GM23338 (cell line): ENCODE measurements at regions not wholly inside any gene's neighbourhood (a gene's known extent, or its start where the extent isn't known, plus 50 kb on each side); places are given as distances from the start of the nearest gene placed in this dataset.

ENCODE experiments used
- ATAC-seq: fragments of 200-7000 bp; cut with Tn5 transposase; 3 replicates; pipeline ENCODE4 v1.9.1; 2020
- DNase-seq: peaks from one replicate; pipeline ENCODE4 v3.0.0-alpha.2; 2015; ENCODE audit warnings: low spot score
- H2AFZ ChIP-seq: fragments of 200-600 bp; sonication (generic); 2 replicates; pipeline ENCODE4 v1.8.0; 2016; ENCODE audit warnings: antibody characterized with exemption, mild to moderate bottlenecking, moderate library complexity
- H3F3A ChIP-seq: fragments of 200-600 bp; sonication (generic); replicated peaks from 2 replicates; pipeline ENCODE4 v1.8.0; 2017; ENCODE audit warnings: antibody characterized with exemption, mixed run types, low read depth
- H3K27ac ChIP-seq: fragments of 200-600 bp; sonication (generic); 2 replicates; pipeline ENCODE4 v1.6.1; 2016; ENCODE audit warnings: low read depth
- H3K27me3 ChIP-seq: fragments of 200-600 bp; sonication (generic); 2 replicates; pipeline ENCODE4 v1.8.0; 2016; ENCODE audit warnings: mild to moderate bottlenecking, mixed run types, moderate library complexity; ENCODE audit not compliant: insufficient read depth
- H3K36me3 ChIP-seq: fragments of 200-600 bp; sonication (generic); 2 replicates; pipeline ENCODE4 v1.8.0; 2016; ENCODE audit warnings: mild to moderate bottlenecking; ENCODE audit not compliant: insufficient read depth
- H3K4me1 ChIP-seq: fragments of 200-600 bp; sonication (generic); 2 replicates; pipeline ENCODE4 v1.8.0; 2016; ENCODE audit warnings: mild to moderate bottlenecking, moderate library complexity; ENCODE audit not compliant: insufficient read depth
- H3K4me2 ChIP-seq: fragments of 200-600 bp; sonication (generic); 2 replicates; pipeline ENCODE4 v1.7.1; 2017; ENCODE audit warnings: mixed run types
- H3K4me3 ChIP-seq: fragments of 200-600 bp; sonication (generic); 2 replicates; pipeline ENCODE4 v1.6.1; 2016; ENCODE audit warnings: mixed run types
- H3K79me2 ChIP-seq: fragments of 200-600 bp; sonication (generic); replicated peaks from 2 replicates; pipeline ENCODE4 v1.8.0; 2017; ENCODE audit warnings: mild to moderate bottlenecking; ENCODE audit not compliant: insufficient read depth
- H3K9me2 ChIP-seq: fragments of 200-600 bp; sonication (generic); 2 replicates; pipeline ENCODE4 v1.8.0; 2017; ENCODE audit not compliant: insufficient read depth
- H4K20me1 ChIP-seq: fragments of 200-600 bp; sonication (generic); replicated peaks from 2 replicates; pipeline ENCODE4 v1.8.0; 2017; ENCODE audit warnings: mild to moderate bottlenecking; ENCODE audit not compliant: insufficient read depth
- H3K27ac Mint-ChIP-seq: 2 replicates; pipeline ENCODE4 v1.8.0; 2020; ENCODE audit warnings: inconsistent platforms, mild to moderate bottlenecking, moderate library complexity, mixed read lengths
- H3K27me3 Mint-ChIP-seq: 3 replicates; pipeline ENCODE4 v1.8.0; 2022; ENCODE audit warnings: low read depth, mild to moderate bottlenecking, moderate library complexity, mixed read lengths, inconsistent platforms; ENCODE audit not compliant: insufficient read depth, poor library complexity
- H3K36me3 Mint-ChIP-seq: 3 replicates; pipeline ENCODE4 v1.8.0; 2021; ENCODE audit warnings: low read depth, mild to moderate bottlenecking, inconsistent platforms, moderate library complexity, mixed read lengths
- H3K4me1 Mint-ChIP-seq: 3 replicates; pipeline ENCODE4 v1.8.0; 2020; ENCODE audit warnings: mild to moderate bottlenecking, inconsistent platforms, mixed read lengths
- H3K4me3 Mint-ChIP-seq: 3 replicates; pipeline ENCODE4 v1.8.0; 2021; ENCODE audit warnings: moderate library complexity, mild to moderate bottlenecking, inconsistent platforms, mixed read lengths
- H3K9me3 Mint-ChIP-seq: 3 replicates; pipeline ENCODE4 v1.8.0; 2020; ENCODE audit warnings: moderate library complexity, mild to moderate bottlenecking, inconsistent platforms, mixed read lengths
- EZH2 ChIP-seq: fragments of 200-600 bp; sonication (generic); IDR thresholded peaks from one replicate; pipeline ENCODE4 v1.8.0; 2017; ENCODE audit warnings: antibody characterized with exemption, mild to moderate bottlenecking, low read depth; ENCODE audit not compliant: unreplicated experiment
- EZH2phosphoT487 ChIP-seq: fragments of 200-600 bp; sonication (generic); IDR thresholded peaks from one replicate; pipeline ENCODE4 v1.8.1; 2018; ENCODE audit warnings: antibody characterized with exemption; ENCODE audit not compliant: unreplicated experiment
- JUNB ChIP-seq: IDR thresholded peaks from one replicate; pipeline ENCODE4 v1.6.1; 2016; ENCODE audit warnings: antibody characterized with exemption; ENCODE audit not compliant: unreplicated experiment
- POLR2AphosphoS5 ChIP-seq: IDR thresholded peaks from 2 replicates; pipeline ENCODE4 v1.6.1; 2016; ENCODE audit warnings: antibody characterized with exemption, low read depth
- ZNF331 ChIP-seq: fragments of 250-450 bp; sonication (Bioruptor Pico); IDR thresholded peaks from 2 replicates; pipeline ENCODE4 v1.5.0; 2020; ENCODE audit warnings: low read depth, mild to moderate bottlenecking, moderate library complexity
- TF ChIP-seq, protein P1 (sequence below): IDR thresholded peaks from one replicate; pipeline ENCODE4 v1.6.1; 2018; ENCODE audit warnings: antibody characterized with exemption; ENCODE audit not compliant: unreplicated experiment
- TF ChIP-seq, protein P2 (sequence below): IDR thresholded peaks from 2 replicates; pipeline ENCODE4 v1.6.1; 2016; ENCODE audit warnings: antibody characterized with exemption

DNA sequence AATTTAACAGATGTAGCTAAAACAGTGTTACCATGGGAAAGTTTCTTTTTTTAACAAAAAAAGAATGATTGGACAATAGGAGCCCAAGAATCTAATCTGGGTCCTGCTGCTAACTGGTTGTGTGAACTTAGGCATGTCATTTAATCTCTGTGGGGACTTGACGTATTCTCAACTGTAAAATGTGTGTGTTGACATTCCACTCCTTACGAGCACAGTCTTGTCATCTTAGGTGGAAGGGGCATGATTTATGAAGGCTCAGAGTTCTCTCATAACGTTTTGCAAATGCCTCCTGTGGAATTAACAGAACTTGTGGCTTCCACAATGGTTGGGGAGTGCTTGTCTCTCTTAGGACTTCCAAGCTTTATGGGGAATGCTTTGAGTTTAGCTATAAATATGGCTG lies 125.9 kb upstream of the SATB2 start:
- H3K79me2 ChIP-seq = no peaks in the 10 kb centered on the region
- H3K4me1 Mint-ChIP-seq = peaks cover 32% of the 10 kb centered on the region
- ATAC-seq (no peak), DNase-seq (no peak)
- H3K27ac ChIP-seq = no peak overlapping the region
- H3K27ac Mint-ChIP-seq = no peak overlapping the region
- H3K4me2 ChIP-seq = no peak overlapping the region
- H2AFZ ChIP-seq = no peak overlapping the region
- H4K20me1 ChIP-seq = no peaks in the 10 kb centered on the region
- H3K27me3 ChIP-seq = no peaks in the 10 kb centered on the region
- H3K4me3 Mint-ChIP-seq = no peak overlapping the region
- H3K9me2 ChIP-seq = no peaks in the 10 kb centered on the region
- no peaks in the 10 kb centered on the region for H3K9me3 Mint-ChIP-seq
- H3K36me3 ChIP-seq = no peaks in the 10 kb centered on the region
- H3K36me3 Mint-ChIP-seq = no peaks in the 10 kb centered on the region
- no peak overlapping the region for H3K4me3 ChIP-seq
- H3F3A ChIP-seq = no peaks in the 10 kb centered on the region
- H3K4me1 ChIP-seq = peaks cover 39% of the 10 kb centered on the region
- TF ChIP-seq, protein P1, sequence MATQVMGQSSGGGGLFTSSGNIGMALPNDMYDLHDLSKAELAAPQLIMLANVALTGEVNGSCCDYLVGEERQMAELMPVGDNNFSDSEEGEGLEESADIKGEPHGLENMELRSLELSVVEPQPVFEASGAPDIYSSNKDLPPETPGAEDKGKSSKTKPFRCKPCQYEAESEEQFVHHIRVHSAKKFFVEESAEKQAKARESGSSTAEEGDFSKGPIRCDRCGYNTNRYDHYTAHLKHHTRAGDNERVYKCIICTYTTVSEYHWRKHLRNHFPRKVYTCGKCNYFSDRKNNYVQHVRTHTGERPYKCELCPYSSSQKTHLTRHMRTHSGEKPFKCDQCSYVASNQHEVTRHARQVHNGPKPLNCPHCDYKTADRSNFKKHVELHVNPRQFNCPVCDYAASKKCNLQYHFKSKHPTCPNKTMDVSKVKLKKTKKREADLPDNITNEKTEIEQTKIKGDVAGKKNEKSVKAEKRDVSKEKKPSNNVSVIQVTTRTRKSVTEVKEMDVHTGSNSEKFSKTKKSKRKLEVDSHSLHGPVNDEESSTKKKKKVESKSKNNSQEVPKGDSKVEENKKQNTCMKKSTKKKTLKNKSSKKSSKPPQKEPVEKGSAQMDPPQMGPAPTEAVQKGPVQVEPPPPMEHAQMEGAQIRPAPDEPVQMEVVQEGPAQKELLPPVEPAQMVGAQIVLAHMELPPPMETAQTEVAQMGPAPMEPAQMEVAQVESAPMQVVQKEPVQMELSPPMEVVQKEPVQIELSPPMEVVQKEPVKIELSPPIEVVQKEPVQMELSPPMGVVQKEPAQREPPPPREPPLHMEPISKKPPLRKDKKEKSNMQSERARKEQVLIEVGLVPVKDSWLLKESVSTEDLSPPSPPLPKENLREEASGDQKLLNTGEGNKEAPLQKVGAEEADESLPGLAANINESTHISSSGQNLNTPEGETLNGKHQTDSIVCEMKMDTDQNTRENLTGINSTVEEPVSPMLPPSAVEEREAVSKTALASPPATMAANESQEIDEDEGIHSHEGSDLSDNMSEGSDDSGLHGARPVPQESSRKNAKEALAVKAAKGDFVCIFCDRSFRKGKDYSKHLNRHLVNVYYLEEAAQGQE = no peak
- peaks cover 4% of the 10 kb centered on the region for H3K27me3 Mint-ChIP-seq

GRCh38 chr2:199581935-199582360 lies 124.2 kb upstream of the SATB2 start:
- peak overlapping the region; percentile 41 for H3K4me3 ChIP-seq
- H3K27me3 ChIP-seq = no peaks in the 10 kb centered on the region
- peak; percentile 84 for ATAC-seq
- TF ChIP-seq ZNF331 (CRISPR knock-in tag) = no peak
- TF ChIP-seq, protein P2, sequence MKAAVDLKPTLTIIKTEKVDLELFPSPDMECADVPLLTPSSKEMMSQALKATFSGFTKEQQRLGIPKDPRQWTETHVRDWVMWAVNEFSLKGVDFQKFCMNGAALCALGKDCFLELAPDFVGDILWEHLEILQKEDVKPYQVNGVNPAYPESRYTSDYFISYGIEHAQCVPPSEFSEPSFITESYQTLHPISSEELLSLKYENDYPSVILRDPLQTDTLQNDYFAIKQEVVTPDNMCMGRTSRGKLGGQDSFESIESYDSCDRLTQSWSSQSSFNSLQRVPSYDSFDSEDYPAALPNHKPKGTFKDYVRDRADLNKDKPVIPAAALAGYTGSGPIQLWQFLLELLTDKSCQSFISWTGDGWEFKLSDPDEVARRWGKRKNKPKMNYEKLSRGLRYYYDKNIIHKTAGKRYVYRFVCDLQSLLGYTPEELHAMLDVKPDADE = no peak
- no peak for TF ChIP-seq EZH2phosphoT487
- no peak for TF ChIP-seq EZH2
- TF ChIP-seq JUNB = no peak
- TF ChIP-seq, protein P1 = no peak
- no peak for TF ChIP-seq POLR2AphosphoS5
- peak overlapping the region; percentile 65 for H3K4me3 Mint-ChIP-seq
- H2AFZ ChIP-seq = peak overlapping the region; percentile 74
- no peaks in the 10 kb centered on the region for H3F3A ChIP-seq
- H3K27ac ChIP-seq = peak overlapping the region; percentile 61
- H4K20me1 ChIP-seq = no peaks in the 10 kb centered on the region
- no peaks in the 10 kb centered on the region for H3K36me3 Mint-ChIP-seq
- DNase-seq = peak; percentile 48
- H3K27me3 Mint-ChIP-seq = peaks cover 4% of the 10 kb centered on the region
- H3K4me2 ChIP-seq = peak overlapping the region; percentile 69
- H3K4me1 ChIP-seq = peaks cover 30% of the 10 kb centered on the region
- H3K4me1 Mint-ChIP-seq = peaks cover 29% of the 10 kb centered on the region
- H3K9me3 Mint-ChIP-seq = no peaks in the 10 kb centered on the region
- H3K27ac Mint-ChIP-seq = peak overlapping the region; percentile 85
- no peaks in the 10 kb centered on the region for H3K36me3 ChIP-seq
- no peaks in the 10 kb centered on the region for H3K79me2 ChIP-seq
- no peaks in the 10 kb centered on the region for H3K9me2 ChIP-seq
